Embryonic facial prominence (tissue), 1 donor: ENCODE measurements at regions not wholly inside any gene's neighbourhood (a gene's known extent, or its start where the extent isn't known, plus 50 kb on each side); places are given as distances from the start of the nearest gene placed in this dataset.
"Not testable (repeated sequence)": the region's sequence is repeated elsewhere in the genome, so short reads cannot be mapped to it uniquely, and the experiment has no call there.

Source experiments
- DNase-seq: peaks from one replicate; pipeline ENCODE4 v3.0.0-alpha.2; 2016; ENCODE audit errors: extremely low spot score

- no peak for DNase-seq
These were observed 582.6 kb downstream of the SLITRK6 start for GRCh38 chr13:85216576-85216975.

DNA sequence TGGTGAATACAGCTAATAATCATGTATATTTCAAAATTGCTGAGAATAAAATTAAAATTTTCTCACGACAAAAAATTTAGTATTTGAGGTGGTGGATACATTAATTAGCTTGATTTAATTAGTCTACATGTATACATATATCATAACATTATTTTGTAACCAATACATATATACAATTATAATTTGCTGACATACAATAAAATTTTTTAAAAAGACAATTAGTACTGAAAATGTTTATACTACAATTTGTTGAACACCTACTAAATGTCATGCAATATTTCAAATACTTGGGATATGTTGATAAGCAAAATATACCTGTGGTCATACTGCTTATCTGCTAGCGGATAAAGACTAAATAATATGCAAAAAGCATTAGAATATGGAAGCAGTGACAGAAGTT lies 586.5 kb downstream of the SLITRK6 start:
- no peak for DNase-seq

DNA sequence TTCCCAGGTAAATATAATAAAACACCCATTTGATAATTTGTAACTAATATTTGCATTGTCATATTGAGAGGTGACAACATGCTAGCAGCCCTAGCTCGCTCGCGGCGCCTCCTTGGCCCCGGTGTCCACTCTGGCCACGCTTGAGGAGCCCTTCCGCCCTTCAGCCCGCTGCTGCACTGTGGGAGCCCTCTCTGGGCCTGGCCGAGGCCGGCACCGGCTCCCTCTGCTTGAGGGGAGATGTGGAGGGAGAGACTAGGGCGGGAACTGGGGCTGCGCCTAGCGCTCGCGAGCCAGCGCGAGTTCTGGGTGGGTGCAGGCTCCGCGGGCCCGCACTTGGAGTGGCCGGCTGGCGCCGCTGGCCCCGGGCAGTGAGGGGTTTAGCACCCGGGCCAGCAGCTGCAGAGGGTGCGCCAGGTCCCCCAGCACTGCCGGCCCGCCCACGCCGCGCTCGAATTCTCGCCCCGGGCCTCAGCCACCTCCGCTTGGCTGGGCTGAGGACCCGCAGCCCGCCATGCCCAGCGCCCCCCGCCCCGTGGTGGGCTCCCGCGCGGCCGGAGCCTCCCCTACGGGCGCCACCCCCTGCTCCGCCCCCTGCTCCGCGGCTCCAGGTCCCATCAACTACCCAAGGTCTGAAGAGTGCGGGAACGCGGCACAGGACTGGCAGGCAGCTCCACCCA lies 594.4 kb downstream of the SLITRK6 start:
- no peak for DNase-seq

DNA sequence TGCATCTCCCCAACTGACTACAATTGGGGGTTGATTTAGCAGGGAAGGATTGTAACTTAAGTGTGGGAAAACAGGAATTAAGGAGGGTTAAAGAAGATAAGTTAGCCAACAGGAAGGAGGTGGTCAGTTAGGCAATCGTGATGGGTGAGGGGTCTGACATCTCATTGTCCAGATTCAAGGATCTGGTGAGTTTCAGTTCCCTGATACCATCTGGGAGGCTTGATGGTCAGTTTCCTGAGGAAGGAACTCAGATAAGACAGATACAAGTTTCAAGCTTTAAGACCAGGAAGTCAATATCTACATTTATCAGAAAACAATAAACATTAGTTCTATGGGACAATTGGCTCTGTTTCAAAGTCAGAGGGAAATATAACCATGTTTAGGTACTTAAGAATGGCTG lies 601.8 kb downstream of the SLITRK6 start:
- no peak for DNase-seq

DNA sequence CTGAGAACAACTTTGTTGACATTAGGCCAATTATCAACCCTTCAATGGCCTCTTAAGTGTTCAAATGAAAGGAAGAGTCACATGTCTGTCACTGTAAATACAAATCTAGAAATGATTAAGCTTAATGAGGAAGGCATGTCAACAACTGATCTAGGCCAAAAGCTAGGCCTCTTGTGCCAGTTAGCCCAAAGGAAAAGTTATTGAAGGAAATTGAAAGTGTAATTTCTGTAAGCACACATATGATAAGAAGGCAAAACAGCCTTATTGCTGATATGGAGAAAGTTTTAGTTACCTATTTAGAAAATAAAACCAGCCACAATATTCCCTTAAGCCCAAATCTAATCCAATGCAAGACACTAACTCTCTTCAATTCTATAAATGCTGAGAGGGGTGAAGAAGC lies 604.7 kb downstream of the SLITRK6 start:
- DNase-seq, result no peak

- no peak for DNase-seq
These were observed 607.1 kb downstream of the SLITRK6 start for GRCh38 chr13:85191996-85192718.

DNA sequence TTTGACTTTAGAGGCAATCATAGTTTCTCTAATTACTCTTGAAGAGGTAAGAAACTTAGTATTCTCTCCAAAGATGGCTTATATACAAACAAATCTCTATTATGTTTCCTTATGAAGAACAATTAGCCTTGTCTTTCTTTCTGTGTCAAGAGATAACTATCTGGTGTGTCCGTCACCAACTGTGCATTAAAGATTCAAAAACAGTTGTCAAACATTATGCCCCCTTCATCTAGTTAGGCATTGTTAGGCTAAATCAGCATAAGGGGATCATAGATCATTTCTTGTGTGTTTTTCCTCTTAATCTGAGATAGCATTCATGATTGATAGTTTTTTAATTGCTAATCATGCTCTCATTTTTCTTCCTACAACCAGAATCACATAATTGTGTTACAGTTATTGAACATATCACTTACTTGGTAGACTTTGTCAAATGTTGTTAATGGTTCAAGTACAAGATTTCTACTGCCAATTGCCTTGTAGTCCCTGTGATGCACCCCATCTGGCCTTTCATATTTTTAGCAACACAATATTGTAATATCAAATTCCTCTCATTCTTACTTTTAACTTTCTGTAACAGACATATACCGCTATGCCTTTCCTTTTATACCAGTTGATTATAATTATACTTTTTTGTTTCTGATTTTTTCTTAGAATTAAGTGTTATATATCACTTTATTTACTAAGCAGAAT lies 612.7 kb downstream of the SLITRK6 start:
- no peak for DNase-seq

GRCh38 chr13:85174291-85174690 lies 624.9 kb downstream of the SLITRK6 start:
- no peak for DNase-seq

GRCh38 chr13:85170372-85170771 lies 628.8 kb downstream of the SLITRK6 start:
- DNase-seq, result no peak

GRCh38 chr13:85166891-85167290 lies 632.3 kb downstream of the SLITRK6 start:
- DNase-seq, result no peak

DNA sequence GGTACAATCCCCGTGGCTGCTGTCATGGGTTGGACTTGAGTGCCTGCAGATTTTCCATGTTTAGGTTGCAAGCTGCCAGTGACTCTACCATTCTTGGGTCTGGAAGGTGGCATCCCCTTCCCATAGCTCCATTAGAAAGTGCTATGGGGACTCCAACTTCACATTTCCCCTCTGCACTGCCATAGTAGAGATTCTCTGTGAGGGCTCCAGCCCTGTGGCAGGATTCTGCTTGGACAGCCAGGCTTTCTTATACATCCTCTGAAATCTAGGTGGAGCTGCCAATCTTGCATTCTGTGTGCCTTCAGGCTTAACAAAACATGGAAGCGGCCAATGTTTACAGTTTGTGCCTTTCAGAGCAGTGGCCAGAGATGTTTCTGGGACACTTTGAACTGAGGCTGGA lies 636.2 kb downstream of the SLITRK6 start:
- no peak for DNase-seq

DNA sequence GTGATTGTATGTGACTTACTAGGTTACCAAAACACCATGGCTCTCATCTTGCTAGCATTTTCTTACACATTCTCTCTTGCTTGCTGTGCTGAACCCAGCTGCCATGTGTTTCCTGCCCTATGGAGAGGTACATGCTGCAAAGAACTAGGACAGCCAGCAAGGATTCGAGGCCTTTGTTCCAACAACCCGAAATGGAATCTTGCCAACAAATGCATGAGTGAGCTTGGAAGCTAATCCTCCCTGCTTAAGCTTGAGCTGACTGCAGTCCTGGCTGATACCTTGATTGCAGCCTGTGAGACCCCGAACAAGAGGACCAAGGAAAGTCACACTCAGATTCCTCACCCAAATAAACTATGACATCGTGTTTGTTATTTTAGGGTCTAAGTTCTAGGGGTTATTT lies 651.2 kb downstream of the SLITRK6 start:
- no peak for DNase-seq

GRCh38 chr13:85142351-85142927 lies 656.8 kb downstream of the SLITRK6 start:
- no peak for DNase-seq

- DNase-seq, result no peak
These were observed 657.8 kb downstream of the SLITRK6 start for GRCh38 chr13:85141401-85141800.

DNA sequence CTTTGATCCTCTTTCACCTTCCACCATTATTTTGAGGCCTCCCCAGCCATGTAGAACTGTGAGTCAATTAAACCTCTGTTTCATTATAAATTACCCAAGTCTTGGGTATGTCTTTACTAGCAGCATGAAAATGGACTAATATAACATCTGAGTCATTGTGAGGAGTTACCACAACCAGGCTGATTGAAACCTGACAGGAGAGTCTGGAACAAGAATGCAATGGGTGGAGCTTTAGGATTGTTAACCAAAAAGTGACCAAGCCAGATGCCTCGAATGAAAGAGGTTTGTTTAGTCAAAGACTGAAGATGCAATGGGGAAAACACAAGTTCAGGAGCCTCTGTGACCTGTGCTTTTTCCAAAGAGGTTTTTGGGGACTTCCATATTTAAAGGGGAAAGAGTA lies 659.0 kb downstream of the SLITRK6 start:
- DNase-seq, result no peak

DNA sequence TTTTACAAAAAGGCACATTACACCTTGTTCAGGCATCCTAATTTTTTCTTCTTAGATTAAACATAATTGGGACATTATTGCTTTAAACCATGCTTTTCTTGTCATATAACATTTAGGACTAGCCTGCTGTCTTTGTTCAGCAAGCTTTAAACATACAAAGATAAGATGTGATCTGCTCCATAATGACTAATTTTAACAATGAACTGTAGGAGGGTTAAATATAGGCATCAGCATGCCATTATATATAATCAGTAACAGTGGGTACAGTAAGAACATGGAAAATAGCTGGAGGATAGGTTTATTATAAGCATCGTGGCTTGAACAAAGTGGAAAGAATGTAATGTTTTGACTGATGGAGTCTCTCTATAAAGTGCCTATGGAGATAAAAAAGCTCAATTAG lies 661.7 kb downstream of the SLITRK6 start:
- DNase-seq, result no peak

DNA sequence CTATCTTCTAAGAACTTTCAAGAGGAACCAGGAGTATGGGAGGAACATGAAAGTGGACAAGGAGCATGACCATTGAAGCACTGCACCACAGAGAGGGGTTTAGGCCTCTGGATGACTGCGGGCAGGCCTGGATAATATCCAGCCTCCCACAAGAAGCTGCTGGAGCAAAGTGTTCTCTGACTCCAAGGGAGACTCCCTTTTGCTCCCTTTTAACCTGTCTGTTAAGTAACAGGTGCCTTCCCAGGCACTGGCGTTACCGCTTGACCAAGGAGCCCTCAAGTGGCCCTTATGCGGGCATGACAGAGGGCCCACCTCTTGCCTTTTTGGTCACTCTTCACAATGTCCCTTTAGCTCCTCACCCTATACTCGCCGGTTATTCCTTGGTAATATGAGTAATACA lies 666.2 kb downstream of the SLITRK6 start:
- DNase-seq, result no peak

- DNase-seq, result not testable (repeated sequence)
These were observed 675.7 kb downstream of the SLITRK6 start for GRCh38 chr13:85123501-85123900.

DNA sequence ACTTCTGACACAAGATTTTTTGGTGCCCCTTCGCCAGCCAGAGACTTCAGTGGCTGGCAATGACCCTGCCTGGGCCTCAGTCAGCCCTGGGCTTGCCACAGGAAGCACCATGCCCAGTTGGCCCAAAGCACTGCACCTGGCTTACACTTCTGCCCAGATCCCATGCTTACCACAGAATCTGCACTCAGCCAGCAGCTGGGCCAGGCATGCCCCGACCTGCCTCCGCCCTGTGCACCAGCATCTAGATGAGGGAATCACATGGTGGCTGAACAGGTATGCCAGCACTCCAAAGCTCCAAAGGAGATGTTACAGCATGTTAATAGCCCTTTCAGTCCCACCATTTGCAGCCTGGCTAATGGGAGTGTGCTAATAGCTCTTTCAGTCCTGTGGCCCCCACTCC lies 690.9 kb downstream of the SLITRK6 start:
- no peak for DNase-seq

DNA sequence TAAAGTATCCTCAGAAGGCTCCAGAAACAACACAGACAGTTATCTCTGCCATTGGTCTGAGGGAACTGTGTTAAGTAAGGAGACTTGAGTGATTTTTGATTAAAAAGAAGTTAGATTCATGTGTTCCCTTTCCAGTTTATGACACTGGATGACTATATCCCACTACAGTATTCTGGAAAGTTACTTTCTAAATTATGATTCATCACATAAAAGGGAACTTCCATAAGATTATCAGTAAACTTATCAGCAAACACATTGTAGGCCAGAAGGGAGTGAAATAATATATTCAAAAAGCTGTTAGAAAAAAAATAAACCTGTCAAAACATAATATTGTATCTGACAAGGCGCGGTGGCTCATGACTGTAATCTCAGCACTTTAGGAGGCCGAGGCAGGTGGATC lies 700.0 kb downstream of the SLITRK6 start:
- DNase-seq, result no peak

- DNase-seq, result no peak
These were observed 703.6 kb downstream of the SLITRK6 start for GRCh38 chr13:85095418-85096272.

DNA sequence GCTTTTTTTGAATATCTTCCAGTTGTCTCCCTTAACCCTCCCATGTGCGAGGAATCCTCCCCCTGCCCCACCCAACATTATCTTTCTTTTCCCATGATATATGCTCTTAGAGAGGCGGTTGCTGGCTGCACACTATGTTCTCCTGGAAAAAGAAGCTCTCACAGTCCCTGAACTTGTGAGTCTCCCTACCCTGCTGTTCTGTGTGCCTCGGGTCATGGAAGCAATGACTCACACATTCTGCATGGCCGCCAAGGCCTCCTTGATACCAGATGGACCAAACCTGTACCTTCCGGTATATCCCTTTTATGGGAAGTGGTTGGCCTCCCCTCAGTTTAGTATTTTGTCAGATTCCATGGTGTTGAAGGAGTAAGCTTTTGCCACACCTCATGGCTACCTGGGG lies 705.4 kb downstream of the SLITRK6 start:
- no peak for DNase-seq
